ENCODE measurements at regions not wholly inside any gene's neighbourhood (a gene's known extent, or its start where the extent isn't known, plus 50 kb on each side); places are given as distances from the start of the nearest gene placed in this dataset.

DNA sequence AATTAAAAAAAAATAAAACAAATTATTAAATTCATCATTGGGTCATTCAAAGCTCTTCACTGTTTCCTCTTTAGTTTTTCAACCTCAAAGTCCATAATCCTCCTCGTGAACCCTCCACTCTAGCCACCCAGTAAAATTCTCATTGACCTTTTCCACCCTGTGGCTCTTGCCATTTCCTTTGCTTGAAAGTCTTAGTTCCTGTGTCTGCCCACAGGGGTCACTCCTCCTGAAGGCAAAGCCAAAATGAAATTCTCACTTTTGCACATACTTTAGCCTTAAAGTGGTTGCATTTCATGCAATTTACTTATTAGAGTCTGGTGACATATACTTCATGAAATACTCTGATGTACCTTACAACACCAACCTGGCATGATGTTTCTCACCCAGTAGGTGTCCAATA, 263.7 kb downstream of the BMP2 start:
- Histone ChIP-seq H3K27ac (ENCODE audit: low read length) (no peak overlapping the region), H3K36me3 (ENCODE audit: control insufficient read depth in 2 of 2, insufficient read depth in 2 of 2, low read length in 2 of 2) (no peaks in the 10 kb centered on the region)

DNA sequence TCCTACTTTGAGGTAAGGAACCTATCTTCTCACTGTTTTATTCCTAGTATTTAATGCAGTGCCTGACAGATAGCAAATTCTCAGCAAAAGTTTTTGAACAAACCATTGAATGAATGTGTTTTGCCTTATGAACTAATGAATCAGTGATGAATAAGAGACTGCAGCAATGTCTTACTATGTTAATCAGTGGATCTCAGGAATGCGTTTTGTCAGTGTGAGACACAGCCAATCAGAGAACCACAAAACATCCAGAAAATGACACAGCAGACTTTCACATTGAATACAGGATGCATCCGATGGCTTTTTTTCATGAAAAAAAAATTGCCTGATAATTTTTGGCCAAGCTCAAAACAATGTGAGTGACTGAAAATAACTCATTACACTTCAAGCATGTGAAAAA, 270.5 kb downstream of the BMP2 start:
- Histone ChIP-seq H3K36me3 (ENCODE audit: control insufficient read depth in 2 of 2, insufficient read depth in 2 of 2, low read length in 2 of 2) (no peaks in the 10 kb centered on the region), H3K27ac (ENCODE audit: low read length) (no peak overlapping the region), H3K4me1 (ENCODE audit: control insufficient read depth, insufficient read depth, low read length) (no peaks in the 10 kb centered on the region), H3K27me3 (ENCODE audit: control insufficient read depth in 1 of 2, insufficient read depth in 2 of 2, low read length in 2 of 2) (no peaks in the 10 kb centered on the region), H3K9ac (ENCODE audit: low read length in 2 of 2) (no peak overlapping the region), H3K4me3 (ENCODE audit: low read length in 2 of 2) (no peak overlapping the region), H3K9me3 (ENCODE audit: control insufficient read depth in 2 of 2, low read length in 2 of 2) (no peaks in the 10 kb centered on the region)

More for the DNA sequence above, 263.7 kb downstream of the BMP2 start:
- Histone ChIP-seq H3K27me3 (ENCODE audit: control insufficient read depth in 1 of 2, insufficient read depth in 2 of 2, low read length in 2 of 2) (no peaks in the 10 kb centered on the region), H3K9ac (ENCODE audit: low read length in 2 of 2) (no peak overlapping the region), H3K4me3 (ENCODE audit: low read length in 2 of 2) (no peak overlapping the region), H3K4me1 (ENCODE audit: control insufficient read depth, insufficient read depth, low read length) (no peaks in the 10 kb centered on the region), H3K9me3 (ENCODE audit: control insufficient read depth in 2 of 2, low read length in 2 of 2) (no peaks in the 10 kb centered on the region)

DNA sequence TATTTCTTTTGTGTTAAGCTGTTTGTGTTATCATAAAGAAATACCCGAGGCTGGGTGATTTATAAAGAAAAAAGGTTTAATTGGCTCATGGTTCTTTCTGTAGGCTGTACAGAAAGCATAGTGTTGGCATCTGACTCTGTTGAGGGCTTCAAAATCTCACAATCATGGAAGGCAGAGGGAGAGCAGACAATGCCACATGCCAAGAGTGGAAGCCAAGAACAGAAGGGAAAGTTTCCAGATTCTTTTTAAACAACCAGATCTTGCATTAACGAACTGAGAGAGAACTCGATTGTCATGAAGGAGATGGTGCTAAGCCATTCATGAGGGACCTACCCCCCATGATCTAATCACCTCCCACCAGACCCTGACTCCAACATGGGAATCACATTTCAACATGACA, 290.1 kb downstream of the BMP2 start:
- H3K27ac ChIP-seq (ENCODE audit: low read length), result no peak overlapping the region
- H3K36me3 ChIP-seq (ENCODE audit: control insufficient read depth in 2 of 2, insufficient read depth in 2 of 2, low read length in 2 of 2), result no peaks in the 10 kb centered on the region
- H3K9ac ChIP-seq (ENCODE audit: low read length in 2 of 2), result no peak overlapping the region
- H3K9me3 ChIP-seq (ENCODE audit: control insufficient read depth in 2 of 2, low read length in 2 of 2), result no peaks in the 10 kb centered on the region
- no peaks in the 10 kb centered on the region for H3K4me1 ChIP-seq (ENCODE audit: control insufficient read depth, insufficient read depth, low read length)
- no peaks in the 10 kb centered on the region for H3K27me3 ChIP-seq (ENCODE audit: control insufficient read depth in 1 of 2, insufficient read depth in 2 of 2, low read length in 2 of 2)
- H3K4me3 ChIP-seq (ENCODE audit: low read length in 2 of 2), result no peak overlapping the region

DNA sequence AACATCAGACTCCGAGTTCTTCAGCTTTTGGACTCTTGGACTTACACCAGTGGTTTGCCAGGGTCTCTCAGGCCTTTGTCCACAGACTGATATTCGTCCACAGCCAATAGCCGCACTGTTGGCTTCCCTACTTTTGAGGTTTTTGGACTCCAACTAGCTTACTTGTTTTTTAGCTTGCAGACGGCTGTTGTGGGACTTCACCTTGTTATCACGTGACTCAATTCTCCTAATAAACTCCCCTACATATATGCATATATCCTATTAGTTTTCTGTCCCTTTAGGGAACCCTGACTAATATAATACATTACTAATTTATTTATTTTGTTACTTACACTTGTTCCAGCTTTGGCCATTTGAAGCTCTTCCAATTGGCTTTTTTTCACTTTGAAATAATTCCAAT, 311.3 kb downstream of the BMP2 start:
- H3K4me3 ChIP-seq (ENCODE audit: low read length in 2 of 2), result no peak overlapping the region
- H3K27ac ChIP-seq (ENCODE audit: low read length), result no peak overlapping the region
- no peaks in the 10 kb centered on the region for H3K9me3 ChIP-seq (ENCODE audit: control insufficient read depth in 2 of 2, low read length in 2 of 2)
- no peaks in the 10 kb centered on the region for H3K27me3 ChIP-seq (ENCODE audit: control insufficient read depth in 1 of 2, insufficient read depth in 2 of 2, low read length in 2 of 2)
- H3K36me3 ChIP-seq (ENCODE audit: control insufficient read depth in 2 of 2, insufficient read depth in 2 of 2, low read length in 2 of 2), result no peaks in the 10 kb centered on the region
- H3K9ac ChIP-seq (ENCODE audit: low read length in 2 of 2), result no peak overlapping the region
- no peaks in the 10 kb centered on the region for H3K4me1 ChIP-seq (ENCODE audit: control insufficient read depth, insufficient read depth, low read length)

DNA sequence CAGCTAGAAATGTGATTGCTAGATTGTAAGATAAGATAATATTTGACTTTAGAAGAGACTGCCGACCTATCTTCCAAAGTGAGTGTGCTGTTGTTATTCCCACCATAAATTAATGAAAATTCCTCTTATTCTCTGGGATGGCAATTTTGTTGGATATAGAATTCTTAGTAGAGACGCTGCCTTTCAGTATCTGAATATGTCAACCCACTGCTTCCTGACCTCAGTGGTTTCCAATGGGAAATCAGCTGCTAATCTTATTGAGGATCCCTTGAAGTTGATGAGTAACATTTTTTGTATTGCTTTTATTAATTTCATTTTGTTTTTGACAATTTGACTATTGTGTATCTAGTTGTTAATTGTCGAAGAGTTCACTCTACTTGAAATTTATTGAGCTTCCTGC, 313.0 kb downstream of the BMP2 start:
- Histone ChIP-seq H3K27me3 (ENCODE audit: control insufficient read depth in 1 of 2, insufficient read depth in 2 of 2, low read length in 2 of 2) (no peaks in the 10 kb centered on the region), H3K4me1 (ENCODE audit: control insufficient read depth, insufficient read depth, low read length) (no peaks in the 10 kb centered on the region), H3K27ac (ENCODE audit: low read length) (no peak overlapping the region), H3K9me3 (ENCODE audit: control insufficient read depth in 2 of 2, low read length in 2 of 2) (no peaks in the 10 kb centered on the region), H3K36me3 (ENCODE audit: control insufficient read depth in 2 of 2, insufficient read depth in 2 of 2, low read length in 2 of 2) (no peaks in the 10 kb centered on the region), H3K9ac (ENCODE audit: low read length in 2 of 2) (no peak overlapping the region), H3K4me3 (ENCODE audit: low read length in 2 of 2) (no peak overlapping the region)

DNA sequence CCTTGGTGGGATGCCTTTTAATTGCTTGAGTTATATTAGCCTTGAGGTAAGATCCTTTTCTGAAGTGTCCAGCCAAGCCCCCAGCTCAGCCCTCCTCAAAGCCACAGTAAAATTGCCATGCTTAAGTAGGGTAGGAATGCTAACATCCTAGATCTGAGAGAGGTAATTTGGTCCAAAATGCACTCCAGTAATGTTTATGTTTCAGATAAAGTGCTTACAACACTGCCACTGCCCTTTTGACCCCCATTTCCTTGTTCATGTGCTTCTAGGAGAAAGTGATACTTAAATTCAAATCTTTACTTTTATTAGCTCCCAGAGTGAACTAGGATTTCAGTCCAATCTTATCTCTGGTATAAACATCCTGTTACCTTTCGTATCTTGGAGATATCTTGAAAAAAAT, 318.0 kb downstream of the BMP2 start:
- no peaks in the 10 kb centered on the region for H3K27me3 ChIP-seq (ENCODE audit: control insufficient read depth in 1 of 2, insufficient read depth in 2 of 2, low read length in 2 of 2)
- no peak overlapping the region for H3K27ac ChIP-seq (ENCODE audit: low read length)
- no peaks in the 10 kb centered on the region for H3K4me1 ChIP-seq (ENCODE audit: control insufficient read depth, insufficient read depth, low read length)

DNA sequence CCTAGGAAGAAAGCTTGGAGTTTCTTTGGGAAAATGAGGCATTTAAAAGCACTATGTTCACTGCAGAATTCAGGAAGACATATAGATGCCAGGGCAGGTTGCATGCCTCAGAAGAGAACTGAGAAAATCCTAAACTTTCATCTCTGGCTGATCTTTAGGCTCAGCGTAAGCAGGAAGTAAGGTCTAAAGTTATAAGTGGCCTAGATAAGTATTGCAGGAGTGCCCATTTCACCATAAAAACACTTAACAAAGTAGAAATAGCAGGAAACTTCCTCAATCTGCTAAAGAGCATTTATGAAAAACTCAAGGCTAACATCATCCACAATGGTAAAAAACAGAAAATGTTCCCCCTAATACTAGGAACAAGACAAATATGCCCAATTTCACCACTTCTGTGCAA, 320.3 kb downstream of the BMP2 start:
- Histone ChIP-seq H3K4me1 (ENCODE audit: control insufficient read depth, insufficient read depth, low read length) (no peaks in the 10 kb centered on the region), H3K36me3 (ENCODE audit: control insufficient read depth in 2 of 2, insufficient read depth in 2 of 2, low read length in 2 of 2) (no peaks in the 10 kb centered on the region), H3K4me3 (ENCODE audit: low read length in 2 of 2) (no peak overlapping the region), H3K27ac (ENCODE audit: low read length) (no peak overlapping the region), H3K9ac (ENCODE audit: low read length in 2 of 2) (no peak overlapping the region), H3K27me3 (ENCODE audit: control insufficient read depth in 1 of 2, insufficient read depth in 2 of 2, low read length in 2 of 2) (no peaks in the 10 kb centered on the region), H3K9me3 (ENCODE audit: control insufficient read depth in 2 of 2, low read length in 2 of 2) (no peaks in the 10 kb centered on the region)

More for the DNA sequence above, 318.0 kb downstream of the BMP2 start:
- H3K9me3 ChIP-seq (ENCODE audit: control insufficient read depth in 2 of 2, low read length in 2 of 2), result no peaks in the 10 kb centered on the region
- H3K9ac ChIP-seq (ENCODE audit: low read length in 2 of 2), result no peak overlapping the region
- H3K36me3 ChIP-seq (ENCODE audit: control insufficient read depth in 2 of 2, insufficient read depth in 2 of 2, low read length in 2 of 2), result no peaks in the 10 kb centered on the region
- H3K4me3 ChIP-seq (ENCODE audit: low read length in 2 of 2), result no peak overlapping the region

DNA sequence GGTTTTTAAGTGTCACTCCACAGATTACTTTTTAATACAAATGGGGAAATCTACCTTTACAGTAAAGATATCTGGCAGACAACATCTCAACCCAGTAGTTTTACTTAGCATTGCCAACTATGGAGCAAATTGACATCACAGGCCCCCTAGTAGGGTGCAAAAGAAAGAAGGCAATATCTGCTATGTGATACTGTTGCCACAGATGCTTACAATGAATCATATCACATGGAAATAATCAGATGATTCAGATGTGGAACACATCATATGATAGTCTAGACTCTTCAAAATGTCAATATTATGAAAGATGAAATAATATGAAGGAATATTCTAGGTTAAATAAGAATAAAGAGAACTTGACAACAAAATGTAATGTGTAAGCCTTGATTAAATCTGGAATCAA, 322.5 kb downstream of the BMP2 start:
- Histone ChIP-seq H3K36me3 (ENCODE audit: control insufficient read depth in 2 of 2, insufficient read depth in 2 of 2, low read length in 2 of 2) (no peaks in the 10 kb centered on the region), H3K27ac (ENCODE audit: low read length) (no peak overlapping the region), H3K9me3 (ENCODE audit: control insufficient read depth in 2 of 2, low read length in 2 of 2) (no peaks in the 10 kb centered on the region), H3K27me3 (ENCODE audit: control insufficient read depth in 1 of 2, insufficient read depth in 2 of 2, low read length in 2 of 2) (no peaks in the 10 kb centered on the region), H3K9ac (ENCODE audit: low read length in 2 of 2) (no peak overlapping the region), H3K4me1 (ENCODE audit: control insufficient read depth, insufficient read depth, low read length) (no peaks in the 10 kb centered on the region), H3K4me3 (ENCODE audit: low read length in 2 of 2) (no peak overlapping the region)

DNA sequence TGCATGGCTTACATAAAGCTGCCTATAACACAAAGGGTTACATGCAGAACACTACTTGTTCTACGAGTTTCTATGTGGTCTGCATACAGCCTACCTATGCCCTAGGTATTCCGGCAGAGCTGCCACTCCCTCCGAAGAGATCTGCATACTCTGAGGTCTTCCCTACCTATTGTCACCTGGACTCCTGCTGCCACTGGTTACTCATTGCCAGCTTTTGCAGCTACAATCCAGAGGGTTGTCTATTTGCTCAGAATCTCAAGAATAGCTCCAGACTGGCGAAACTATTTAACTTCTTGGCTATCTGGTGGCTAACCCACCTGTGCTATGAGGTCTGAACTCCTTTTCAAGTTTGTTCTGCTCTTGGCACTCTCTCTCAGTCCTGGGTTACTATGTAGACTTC, 323.3 kb downstream of the BMP2 start:
- Histone ChIP-seq H3K9me3 (ENCODE audit: control insufficient read depth in 2 of 2, low read length in 2 of 2) (no peaks in the 10 kb centered on the region), H3K27me3 (ENCODE audit: control insufficient read depth in 1 of 2, insufficient read depth in 2 of 2, low read length in 2 of 2) (no peaks in the 10 kb centered on the region), H3K36me3 (ENCODE audit: control insufficient read depth in 2 of 2, insufficient read depth in 2 of 2, low read length in 2 of 2) (no peaks in the 10 kb centered on the region), H3K9ac (ENCODE audit: low read length in 2 of 2) (no peak overlapping the region), H3K4me3 (ENCODE audit: low read length in 2 of 2) (no peak overlapping the region), H3K27ac (ENCODE audit: low read length) (no peak overlapping the region), H3K4me1 (ENCODE audit: control insufficient read depth, insufficient read depth, low read length) (no peaks in the 10 kb centered on the region)

DNA sequence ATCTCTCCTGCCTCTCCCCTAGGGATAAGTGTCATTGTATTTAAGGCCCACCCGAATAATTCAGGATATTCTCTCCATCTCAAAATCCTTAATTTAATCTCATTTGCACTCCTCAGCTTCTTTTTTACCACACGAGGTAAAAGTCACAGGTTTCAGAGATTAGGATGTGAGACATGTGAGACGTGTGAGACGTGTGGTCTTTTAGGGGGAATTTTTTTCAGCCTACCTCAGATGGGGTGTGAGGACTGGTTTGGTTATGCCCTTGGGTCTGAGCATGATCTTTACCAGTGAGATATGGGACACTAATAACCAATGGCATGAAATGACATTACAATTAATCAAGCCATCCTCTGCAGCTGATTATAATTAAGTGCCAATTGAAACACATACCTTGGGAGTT, 324.2 kb downstream of the BMP2 start:
- Histone ChIP-seq H3K36me3 (ENCODE audit: control insufficient read depth in 2 of 2, insufficient read depth in 2 of 2, low read length in 2 of 2) (no peaks in the 10 kb centered on the region), H3K9me3 (ENCODE audit: control insufficient read depth in 2 of 2, low read length in 2 of 2) (no peaks in the 10 kb centered on the region), H3K4me3 (ENCODE audit: low read length in 2 of 2) (no peak overlapping the region), H3K9ac (ENCODE audit: low read length in 2 of 2) (no peak overlapping the region), H3K27me3 (ENCODE audit: control insufficient read depth in 1 of 2, insufficient read depth in 2 of 2, low read length in 2 of 2) (no peaks in the 10 kb centered on the region), H3K27ac (ENCODE audit: low read length) (no peak overlapping the region), H3K4me1 (ENCODE audit: control insufficient read depth, insufficient read depth, low read length) (no peaks in the 10 kb centered on the region)

DNA sequence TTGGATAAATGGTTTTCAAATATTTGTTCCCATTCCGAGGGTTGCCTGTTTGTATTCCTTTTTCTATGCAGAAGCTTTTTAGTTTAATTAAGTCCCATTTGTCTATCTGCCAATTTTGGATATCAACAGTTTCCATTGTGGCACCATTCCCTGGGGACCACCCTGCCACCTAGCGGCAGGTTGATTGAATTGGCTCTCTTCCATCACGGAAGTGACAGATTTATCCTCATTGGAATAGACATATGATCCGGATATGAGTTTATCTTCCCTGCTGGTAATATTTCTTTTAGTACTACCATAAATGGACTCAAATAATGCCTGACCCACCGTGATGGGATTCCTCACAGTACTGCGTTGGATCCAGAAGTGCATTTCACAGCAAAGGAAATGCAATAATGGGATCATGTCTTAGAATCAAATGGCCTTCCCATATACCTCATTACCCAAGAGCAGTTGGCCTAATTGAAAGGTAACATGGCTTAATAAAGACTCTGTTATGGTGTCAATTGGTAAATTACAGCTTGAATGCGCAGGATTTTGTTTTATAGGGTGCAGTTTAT, 327.0 kb downstream of the BMP2 start:
- Histone ChIP-seq H3K9ac (ENCODE audit: low read length in 2 of 2) (no peak overlapping the region), H3K36me3 (ENCODE audit: control insufficient read depth in 2 of 2, insufficient read depth in 2 of 2, low read length in 2 of 2) (no peaks in the 10 kb centered on the region), H3K4me1 (ENCODE audit: control insufficient read depth, insufficient read depth, low read length) (no peaks in the 10 kb centered on the region), H3K27ac (ENCODE audit: low read length) (no peak overlapping the region), H3K9me3 (ENCODE audit: control insufficient read depth in 2 of 2, low read length in 2 of 2) (peaks cover 0 to 4% of the 10 kb centered on the region in 2 donors), H3K27me3 (ENCODE audit: control insufficient read depth in 1 of 2, insufficient read depth in 2 of 2, low read length in 2 of 2) (no peaks in the 10 kb centered on the region), H3K4me3 (ENCODE audit: low read length in 2 of 2) (no peak overlapping the region)
